ENCODE measurements at regions not wholly inside any gene's neighbourhood (a gene's known extent, or its start where the extent isn't known, plus 50 kb on each side); places are given as distances from the start of the nearest gene placed in this dataset.

GRCh38 chr5:87735923-87736322 is 323.2 kb upstream of the CCNH start:
- POLR2A ChIA-PET, result no interaction called here
- SMC1A ChIA-PET (ENCODE audit: uncharacterized antibody, unreplicated experiment), result no interaction called here
- H3K4me1 ChIP-seq (ENCODE audit: control insufficient read depth, insufficient read depth, low read length), result no peaks in the 10 kb centered on the region
- no peak overlapping the region for H3K9ac ChIP-seq (ENCODE audit: control insufficient read depth, insufficient read depth, low read length)
- H3K4me2 ChIP-seq (ENCODE audit: control insufficient read depth, insufficient read depth), result no peak overlapping the region
- H3K27ac ChIP-seq (ENCODE audit: control insufficient read depth, insufficient read depth), result no peak overlapping the region
- no peak overlapping the region for H3K4me3 ChIP-seq
- 93% methylated on average over 1 of the region's 1 CpG for WGBS (ENCODE audit: insufficient coverage, insufficient replicate concordance, low lambda C conversion rate, missing lambda C conversion rate)
- BruUV-seq (replicated peaks), result no TSS peak
- no peaks in the 10 kb centered on the region for H4K20me1 ChIP-seq (ENCODE audit: control insufficient read depth, insufficient read depth)
- H2AFZ ChIP-seq (ENCODE audit: control insufficient read depth, low read depth, low read length), result no peak overlapping the region
- H3K27me3 ChIP-seq (replicated peaks in 1 of 2; ENCODE audit: control insufficient read depth in 2 of 2, insufficient read depth in 2 of 2, low read length in 1 of 2), result no peaks in the 10 kb centered on the region
- RAD21 ChIA-PET (ENCODE audit: unreplicated experiment), result no interaction called here
- TF ChIP-seq ASH2L (IDR thresholded peaks at IDR 0.05; ENCODE audit: borderline replicate concordance, low read depth) (no peak), HDAC6 (IDR thresholded peaks at IDR 0.05; ENCODE audit: unreplicated experiment) (no peak), MEF2B (IDR thresholded peaks at IDR 0.05; ENCODE audit: partially characterized antibody, poor library complexity, severe bottlenecking) (no peak), MTA2 (IDR thresholded peaks at IDR 0.05; ENCODE audit: low read depth) (no peak), CEBPZ (IDR thresholded peaks at IDR 0.05; ENCODE audit: low read depth, low read length) (no peak), CHD4 (IDR thresholded peaks at IDR 0.05) (no peak)
- no peaks in the 10 kb centered on the region for H3K9me3 ChIP-seq (replicated peaks; ENCODE audit: control insufficient read depth, insufficient read depth, low read length)
- FAIRE-seq, result no peak
- no peak for DNase-seq (ENCODE audit: low read depth, low spot score)
- in situ Hi-C loops (cut with MboI), result no loop called here
- H3K79me2 ChIP-seq (ENCODE audit: control insufficient read depth, insufficient read depth, low read length), result no peaks in the 10 kb centered on the region
- no peaks in the 10 kb centered on the region for H3K36me3 ChIP-seq (ENCODE audit: control insufficient read depth in 2 of 2, insufficient read depth in 2 of 2, low read length in 1 of 2)
- ATAC-seq, result no peak
- CTCF ChIA-PET, result no interaction called here
- intact Hi-C loops (cut with micrococcal nuclease; ENCODE audit: unreplicated experiment), result no loop called here

Measured in GM12878 (cell line).